Mesendoderm (in vitro differentiated cells): ENCODE measurements at regions not wholly inside any gene's neighbourhood (a gene's known extent, or its start where the extent isn't known, plus 50 kb on each side); places are given as distances from the start of the nearest gene placed in this dataset.

Experiments used
- DNase-seq: peaks from one replicate; pipeline ENCODE4 v3.0.0; 2013
- H2AK5ac ChIP-seq: 2 replicates; pipeline ENCODE4 v1.6.1; 2013; ENCODE audit warnings: low read length, inconsistent platforms
- H2BK120ac ChIP-seq: 2 replicates; pipeline ENCODE4 v1.6.1; 2013; ENCODE audit warnings: low read depth, mild to moderate bottlenecking, low read length, moderate library complexity, mixed read lengths
- H2BK15ac ChIP-seq: replicated peaks from 2 replicates; pipeline ENCODE4 v1.6.1; 2013; ENCODE audit warnings: low read depth, mild to moderate bottlenecking, moderate library complexity
- H2BK5ac ChIP-seq: 2 replicates; pipeline ENCODE4 v1.6.1; 2013; ENCODE audit warnings: low read length, inconsistent platforms
- H3K18ac ChIP-seq: 2 replicates; pipeline ENCODE4 v1.6.1; 2013; ENCODE audit warnings: mild to moderate bottlenecking, low read length, mixed read lengths
- H3K23ac ChIP-seq: one replicate; pipeline ENCODE4 v1.6.1; 2013; ENCODE audit warnings: low read length
- H3K27ac ChIP-seq: 2 replicates; pipeline ENCODE4 v1.5.1; 2013; ENCODE audit warnings: low read depth, mild to moderate bottlenecking, inconsistent platforms, low read length, moderate library complexity
- H3K27me3 ChIP-seq: 2 replicates; pipeline ENCODE4 v1.6.1; 2013; ENCODE audit warnings: low read length, control low read depth, mild to moderate bottlenecking, inconsistent platforms; ENCODE audit not compliant: insufficient read depth, poor library complexity
- H3K36me3 ChIP-seq: 2 replicates; pipeline ENCODE4 v1.6.1; 2013; ENCODE audit warnings: low read length, inconsistent platforms; ENCODE audit not compliant: control insufficient read depth, insufficient read depth
- H3K4ac ChIP-seq: one replicate; pipeline ENCODE4 v1.6.1; 2013; ENCODE audit warnings: low read depth, mild to moderate bottlenecking, low read length, moderate library complexity
- H3K4me1 ChIP-seq: 2 replicates; pipeline ENCODE4 v1.6.1; 2013; ENCODE audit warnings: low read depth, low read length, inconsistent platforms; ENCODE audit not compliant: control insufficient read depth
- H3K4me2 ChIP-seq: 2 replicates; pipeline ENCODE4 v1.6.1; 2013; ENCODE audit warnings: low read length
- H3K4me3 ChIP-seq: 2 replicates; pipeline ENCODE4 v1.5.1; 2013; ENCODE audit warnings: mild to moderate bottlenecking, low read length
- H3K56ac ChIP-seq: one replicate; pipeline ENCODE4 v1.6.1; 2013; ENCODE audit warnings: low read length
- H3K79me1 ChIP-seq: 2 replicates; pipeline ENCODE4 v1.6.1; 2013; ENCODE audit warnings: low read length, inconsistent platforms
- H3K79me2 ChIP-seq: 2 replicates; pipeline ENCODE4 v1.6.1; 2013; ENCODE audit warnings: mild to moderate bottlenecking, low read length; ENCODE audit not compliant: control insufficient read depth, insufficient read depth
- H3K9ac ChIP-seq: 2 replicates; pipeline ENCODE4 v1.6.1; 2013; ENCODE audit warnings: low read length, inconsistent platforms
- H4K5ac ChIP-seq: one replicate; pipeline ENCODE4 v1.6.1; 2013; ENCODE audit warnings: low read length
- H4K8ac ChIP-seq: one replicate; pipeline ENCODE4 v1.6.1; 2013; ENCODE audit warnings: low read depth, mild to moderate bottlenecking, control low read depth, low read length, moderate library complexity
- WGBS: extraction: QIAGEN DNeasy Blood & Tissue Kit; methylation state at CpG from one replicate; pipeline ENCODE4 v1.1.7; 2013; ENCODE audit warnings: low lambda C conversion rate, missing lambda C conversion rate; ENCODE audit not compliant: insufficient coverage; ENCODE audit errors: extremely low coverage; 5-methylcytosine and 5-hydroxymethylcytosine counted together

DNA sequence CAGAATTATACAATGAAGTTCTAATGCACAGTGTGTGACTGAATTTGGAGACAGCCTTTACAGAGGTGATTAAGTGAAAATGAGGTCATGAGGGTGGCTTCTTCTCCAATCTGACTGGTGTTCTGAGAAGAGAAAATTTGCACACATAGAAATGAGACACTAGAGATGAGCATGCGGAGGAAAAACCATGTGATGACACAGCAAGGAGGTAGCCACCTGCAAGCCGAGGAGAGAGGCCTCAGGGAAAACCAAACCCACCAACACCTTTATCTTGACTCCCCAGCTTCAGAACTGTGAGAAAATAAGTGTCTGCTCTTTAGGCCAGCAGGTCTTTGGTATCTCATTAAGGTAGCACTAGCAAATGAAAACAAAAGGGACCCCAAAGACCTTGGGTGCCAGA is 93.2 kb downstream of the GGTLC2 start:
- DNase-seq: no peak
- Histone ChIP-seq H3K79me1 (no peaks in the 10 kb centered on the region), H3K18ac (no peak overlapping the region), H4K5ac (no peak overlapping the region), H2BK5ac (no peak overlapping the region), H3K4me3 (no peak overlapping the region), H2BK15ac (no peak overlapping the region), H3K27me3 (no peaks in the 10 kb centered on the region), H3K36me3 (no peaks in the 10 kb centered on the region), H3K79me2 (no peaks in the 10 kb centered on the region), H4K8ac (no peak overlapping the region), H3K56ac (no peak overlapping the region), H3K4me1 (no peaks in the 10 kb centered on the region), H3K23ac (no peak overlapping the region), H3K27ac (no peak overlapping the region), H3K4ac (no peak overlapping the region), H2AK5ac (no peak overlapping the region), H3K9ac (no peak overlapping the region), H3K4me2 (no peak overlapping the region), H2BK120ac (no peak overlapping the region)
- no CpG with 5 or more reads among the region's 2 CpGs for WGBS

DNA sequence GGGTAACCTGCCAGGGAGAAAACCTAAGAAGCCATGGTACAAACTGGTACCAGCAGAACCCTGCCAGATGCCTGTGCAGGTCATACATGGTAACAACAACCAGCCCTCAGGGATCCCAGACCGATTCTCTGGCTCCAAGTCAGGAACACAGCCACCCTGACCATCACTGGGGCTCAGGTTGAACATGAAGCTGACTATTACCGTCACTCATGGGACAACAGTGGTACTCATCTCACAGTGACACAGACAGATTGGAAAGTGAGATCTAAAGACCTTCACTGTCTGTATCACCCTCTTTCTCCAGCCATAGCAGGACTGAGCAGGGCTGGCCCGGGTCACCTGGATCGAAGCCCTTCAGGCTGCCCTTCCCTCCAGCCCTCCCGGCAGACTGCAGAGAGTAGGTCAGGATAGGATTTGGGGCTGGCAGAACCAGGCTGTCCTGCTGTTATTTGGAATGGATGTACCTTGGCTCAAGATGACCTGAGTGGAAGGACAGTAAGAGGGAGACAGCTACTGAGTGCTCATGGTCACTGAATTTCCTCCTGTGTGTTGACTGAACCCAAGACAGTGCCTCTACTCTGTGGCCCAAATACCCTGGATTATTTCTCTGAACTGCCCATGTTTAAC is 94.7 kb downstream of the GGTLC2 start:
- Histone ChIP-seq H3K79me1 (no peaks in the 10 kb centered on the region), H2BK120ac (no peak overlapping the region), H3K27ac (no peak overlapping the region), H3K4ac (no peak overlapping the region), H3K27me3 (no peaks in the 10 kb centered on the region), H3K79me2 (no peaks in the 10 kb centered on the region), H3K23ac (no peak overlapping the region), H2BK15ac (no peak overlapping the region), H3K9ac (no peak overlapping the region), H3K36me3 (no peaks in the 10 kb centered on the region), H3K18ac (no peak overlapping the region), H3K4me3 (no peak overlapping the region), H4K5ac (no peak overlapping the region), H2BK5ac (no peak overlapping the region), H2AK5ac (no peak overlapping the region), H3K4me1 (no peaks in the 10 kb centered on the region), H3K56ac (no peak overlapping the region), H4K8ac (no peak overlapping the region), H3K4me2 (no peak overlapping the region)
- no CpG with 5 or more reads among the region's 5 CpGs for WGBS
- DNase-seq: no peak

DNA sequence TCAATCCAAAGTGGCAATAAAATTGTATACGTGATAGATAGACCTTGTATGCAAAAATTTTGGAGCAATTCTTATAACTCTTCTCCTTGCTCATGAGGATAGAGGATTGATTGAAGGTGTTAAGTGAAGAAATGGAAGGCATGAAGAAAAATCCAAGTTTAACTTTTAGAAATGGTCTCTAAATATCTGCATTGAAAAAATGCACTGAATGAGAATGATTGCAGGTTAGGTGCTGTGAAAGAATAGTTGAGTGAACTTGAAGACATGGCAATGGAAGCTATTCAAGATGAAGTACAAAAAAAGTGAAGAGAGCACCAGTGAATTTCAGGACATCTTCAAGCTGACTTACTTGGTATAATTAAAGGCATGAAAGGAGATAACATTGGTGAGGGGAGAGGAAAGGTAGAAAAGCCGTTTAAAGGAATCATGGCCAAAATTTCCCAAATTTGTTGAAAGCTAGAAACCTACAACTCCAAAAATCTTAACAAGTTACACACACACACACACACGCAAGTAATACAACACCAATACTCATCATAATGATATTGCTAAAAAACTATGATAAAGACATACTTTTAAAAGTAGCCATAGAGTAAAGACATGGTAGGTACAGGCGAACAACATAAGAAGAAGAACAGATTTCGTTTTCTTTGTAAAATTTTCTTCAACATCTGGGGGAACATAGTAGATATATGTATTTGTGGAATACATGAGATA is 96.3 kb downstream of the GGTLC2 start:
- Histone ChIP-seq H4K8ac (no peak overlapping the region), H2BK120ac (no peak overlapping the region), H3K56ac (no peak overlapping the region), H4K5ac (no peak overlapping the region), H3K4me2 (no peak overlapping the region), H3K18ac (no peak overlapping the region), H3K4me1 (no peaks in the 10 kb centered on the region), H3K23ac (no peak overlapping the region), H3K79me1 (no peaks in the 10 kb centered on the region), H2AK5ac (no peak overlapping the region), H3K36me3 (no peaks in the 10 kb centered on the region), H3K4ac (no peak overlapping the region), H3K27ac (no peak overlapping the region), H3K9ac (no peak overlapping the region), H3K79me2 (no peaks in the 10 kb centered on the region), H3K27me3 (no peaks in the 10 kb centered on the region), H2BK15ac (no peak overlapping the region), H3K4me3 (no peak overlapping the region), H2BK5ac (no peak overlapping the region)
- no CpG with 5 or more reads among the region's 5 CpGs for WGBS
- no peak for DNase-seq

DNA sequence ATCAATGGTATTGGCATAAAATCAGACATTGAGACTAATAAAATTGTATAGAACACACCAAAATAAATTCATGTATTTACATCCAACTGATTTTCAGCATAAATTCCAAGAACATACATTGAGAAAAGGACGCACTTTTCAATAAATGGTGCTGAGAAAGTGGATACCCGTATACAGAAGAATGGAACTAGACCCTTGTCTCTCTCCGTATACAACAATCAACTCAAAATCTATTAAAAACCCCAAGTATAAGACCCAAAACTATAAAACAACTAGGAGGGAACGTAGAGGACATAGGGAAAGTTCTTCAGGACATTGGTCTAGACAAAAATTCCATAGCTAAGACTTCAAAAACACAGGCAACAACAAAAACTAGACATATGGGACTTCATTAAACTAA is 97.4 kb downstream of the GGTLC2 start:
- H2BK5ac ChIP-seq: no peak overlapping the region
- H3K27me3 ChIP-seq: no peaks in the 10 kb centered on the region
- no peaks in the 10 kb centered on the region for H3K79me2 ChIP-seq
- no peaks in the 10 kb centered on the region for H3K79me1 ChIP-seq
- no peak overlapping the region for H3K4me3 ChIP-seq
- H3K4me1 ChIP-seq: no peaks in the 10 kb centered on the region
- no peak overlapping the region for H2BK15ac ChIP-seq
- H3K4ac ChIP-seq: no peak overlapping the region
- no peak overlapping the region for H3K4me2 ChIP-seq
- H3K27ac ChIP-seq: no peak overlapping the region
- no peak overlapping the region for H2AK5ac ChIP-seq
- no peak overlapping the region for H3K9ac ChIP-seq
- no peak overlapping the region for H3K18ac ChIP-seq
- no peak overlapping the region for H3K23ac ChIP-seq
- H3K56ac ChIP-seq: no peak overlapping the region
- H2BK120ac ChIP-seq: no peak overlapping the region
- WGBS: no CpG with 5 or more reads among the region's 4 CpGs
- no peak overlapping the region for H4K8ac ChIP-seq
- H3K36me3 ChIP-seq: no peaks in the 10 kb centered on the region
- no peak for DNase-seq
- no peak overlapping the region for H4K5ac ChIP-seq

- H4K8ac ChIP-seq: no peak overlapping the region
- no peak overlapping the region for H3K18ac ChIP-seq
- no CpG with 5 or more reads among the region's 2 CpGs for WGBS
- H2BK15ac ChIP-seq: no peak overlapping the region
- H3K36me3 ChIP-seq: no peaks in the 10 kb centered on the region
- H2BK5ac ChIP-seq: no peak overlapping the region
- no peak for DNase-seq
- no peak overlapping the region for H4K5ac ChIP-seq
- no peaks in the 10 kb centered on the region for H3K79me1 ChIP-seq
- H2AK5ac ChIP-seq: no peak overlapping the region
- no peak overlapping the region for H3K27ac ChIP-seq
- no peak overlapping the region for H3K4me3 ChIP-seq
- no peak overlapping the region for H3K4ac ChIP-seq
- no peaks in the 10 kb centered on the region for H3K27me3 ChIP-seq
- H3K79me2 ChIP-seq: no peaks in the 10 kb centered on the region
- no peak overlapping the region for H2BK120ac ChIP-seq
- H3K4me2 ChIP-seq: no peak overlapping the region
- no peak overlapping the region for H3K56ac ChIP-seq
- no peak overlapping the region for H3K9ac ChIP-seq
- H3K4me1 ChIP-seq: no peaks in the 10 kb centered on the region
- no peak overlapping the region for H3K23ac ChIP-seq
These were observed 98.2 kb downstream of the GGTLC2 start for GRCh38 chr22:22742641-22743040.
